ENCODE measurements at regions not wholly inside any gene's neighbourhood (a gene's known extent, or its start where the extent isn't known, plus 50 kb on each side); places are given as distances from the start of the nearest gene placed in this dataset.

DNA sequence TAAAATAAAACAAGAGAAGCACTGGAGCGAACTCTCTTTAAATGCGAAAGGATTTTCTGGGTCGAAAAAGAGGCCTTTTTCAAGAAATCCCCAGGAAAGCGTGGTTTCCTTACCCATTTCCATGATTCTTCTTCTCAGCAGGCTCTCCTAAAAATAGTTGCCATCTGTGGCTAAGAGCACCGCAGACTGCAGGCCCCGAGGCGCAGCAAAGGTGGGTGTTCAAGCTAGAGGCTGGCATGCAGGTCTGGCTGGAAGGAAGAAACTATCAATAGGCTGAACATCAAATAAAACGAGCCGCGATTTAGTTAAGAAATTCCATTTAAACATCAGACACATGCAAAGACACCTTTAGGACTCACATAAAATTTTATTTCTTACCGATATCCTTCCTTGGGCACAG, 135.1 kb downstream of the ADAMTS1 start:
- Histone ChIP-seq H3K27me3 (no peaks in the 10 kb centered on the region), H3K4me1 (no peaks in the 10 kb centered on the region), H3K27ac (no peak overlapping the region), H3K4me3 (no peak overlapping the region), H3K36me3 (no peaks in the 10 kb centered on the region), H3K9me3 (no peaks in the 10 kb centered on the region)
- no peak for DNase-seq
- no peak for TF ChIP-seq POLR2A (IDR thresholded peaks at IDR 0.05)
- TF ChIP-seq EP300 (IDR thresholded peaks at IDR 0.05) = no peak
- no peak for TF ChIP-seq POLR2AphosphoS5 (IDR thresholded peaks at IDR 0.05)
- TF ChIP-seq CTCF (IDR thresholded peaks at IDR 0.05) = no peak
- intact Hi-C loops (cut with DNase I; ENCODE audit: low total_unique reads) = no loop called here
- 70 to 86% (median 81%) methylated on average over 11 of the region's 11 CpGs for WGBS, 5 donors

GRCh38 chr21:26709090-26709489, 136.0 kb upstream of the CYYR1 start:
- H3K9me3 ChIP-seq = no peaks in the 10 kb centered on the region
- intact Hi-C loops (cut with DNase I; ENCODE audit: low total_unique reads) = loop anchor here (10.0 kb wide), 1 partner anchor 824 kb away; no protein-coding TSS in a partner anchor
- WGBS, 5 donors = 81 to 93% (median 87%) methylated on average over 7 of the region's 7 CpGs
- no peaks in the 10 kb centered on the region for H3K4me1 ChIP-seq
- no peaks in the 10 kb centered on the region for H3K27me3 ChIP-seq
- no peak overlapping the region for H3K27ac ChIP-seq
- DNase-seq = no peak
- no peak for TF ChIP-seq POLR2AphosphoS5 (IDR thresholded peaks at IDR 0.05)
- TF ChIP-seq EP300 (IDR thresholded peaks at IDR 0.05) = no peak
- no peaks in the 10 kb centered on the region for H3K36me3 ChIP-seq
- no peak overlapping the region for H3K4me3 ChIP-seq

GRCh38 chr21:26708223-26708800, 135.2 kb upstream of the CYYR1 start:
- Histone ChIP-seq H3K4me3 (no peak overlapping the region), H3K27me3 (no peaks in the 10 kb centered on the region), H3K4me1 (no peaks in the 10 kb centered on the region), H3K9me3 (no peaks in the 10 kb centered on the region), H3K27ac (no peak overlapping the region), H3K36me3 (no peaks in the 10 kb centered on the region)
- DNase-seq = no peak
- intact Hi-C loops (cut with DNase I; ENCODE audit: low total_unique reads) = loop anchor here (10.0 kb wide), 1 partner anchor 824 kb away; no protein-coding TSS in a partner anchor
- no peak for TF ChIP-seq CTCF (IDR thresholded peaks at IDR 0.05)
- TF ChIP-seq POLR2A (IDR thresholded peaks at IDR 0.05) = no peak
- no peak for TF ChIP-seq POLR2AphosphoS5 (IDR thresholded peaks at IDR 0.05)
- no peak for TF ChIP-seq EP300 (IDR thresholded peaks at IDR 0.05)
- WGBS, 5 donors = 83 to 99% (median 96%) methylated on average over 3 of the region's 3 CpGs

DNA sequence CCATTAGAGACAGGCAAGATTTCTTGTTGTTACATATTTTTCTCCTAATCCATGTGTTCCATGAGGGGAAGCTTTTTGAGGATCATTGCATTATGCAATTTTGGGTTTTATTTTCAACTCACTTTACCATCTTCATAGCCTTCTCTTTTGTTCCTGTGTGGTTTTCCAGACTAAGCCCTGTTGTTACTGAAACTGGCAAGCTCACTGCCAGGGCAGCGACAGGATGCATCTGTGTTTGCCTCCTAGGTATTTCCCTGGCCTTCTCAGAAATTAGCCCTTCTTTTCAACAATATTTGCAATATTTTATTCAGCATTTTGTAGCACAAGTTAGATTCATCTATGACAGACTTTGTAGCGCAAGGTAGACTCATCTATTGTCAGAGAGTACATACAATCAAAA, 134.2 kb upstream of the CYYR1 start:
- no peaks in the 10 kb centered on the region for H3K27me3 ChIP-seq
- DNase-seq = no peak
- intact Hi-C loops (cut with DNase I; ENCODE audit: low total_unique reads) = loop anchor here (10.0 kb wide), 1 partner anchor 822 kb away; no protein-coding TSS in a partner anchor
- no peak for TF ChIP-seq POLR2AphosphoS5 (IDR thresholded peaks at IDR 0.05)
- TF ChIP-seq EP300 (IDR thresholded peaks at IDR 0.05) = no peak
- TF ChIP-seq POLR2A (IDR thresholded peaks at IDR 0.05) = no peak
- no peak for TF ChIP-seq CTCF (IDR thresholded peaks at IDR 0.05)
- no peaks in the 10 kb centered on the region for H3K36me3 ChIP-seq
- no peaks in the 10 kb centered on the region for H3K4me1 ChIP-seq
- no peak overlapping the region for H3K4me3 ChIP-seq
- 56 to 88% (median 81%) methylated on average over 2 of the region's 2 CpGs for WGBS, 5 donors
- H3K9me3 ChIP-seq = no peaks in the 10 kb centered on the region
- H3K27ac ChIP-seq = no peak overlapping the region

GRCh38 chr21:26698416-26698815, 125.3 kb upstream of the CYYR1 start:
- no peaks in the 10 kb centered on the region for H3K27me3 ChIP-seq
- intact Hi-C loops (cut with DNase I; ENCODE audit: low total_unique reads) = no loop called here
- no peak overlapping the region for H3K27ac ChIP-seq
- no peaks in the 10 kb centered on the region for H3K9me3 ChIP-seq
- no peak for DNase-seq
- H3K36me3 ChIP-seq = no peaks in the 10 kb centered on the region
- TF ChIP-seq POLR2AphosphoS5 (IDR thresholded peaks at IDR 0.05) = no peak
- no peak for TF ChIP-seq CTCF (IDR thresholded peaks at IDR 0.05)
- TF ChIP-seq EP300 (IDR thresholded peaks at IDR 0.05) = no peak
- no peak for TF ChIP-seq POLR2A (IDR thresholded peaks at IDR 0.05)
- H3K4me3 ChIP-seq = no peak overlapping the region
- WGBS, 5 donors = 78 to 89% (median 80%) methylated on average over 3 of the region's 3 CpGs
- H3K4me1 ChIP-seq = no peaks in the 10 kb centered on the region

Measured in stomach (tissue), 8 donors.